Hematopoietic multipotent progenitor cell treated with erythropoietin and hydrocortisone succinate and interleukin-3 and kit ligand, for 15 days (in vitro differentiated cells): ENCODE measurements at regions not wholly inside any gene's neighbourhood (a gene's known extent, or its start where the extent isn't known, plus 50 kb on each side); places are given as distances from the start of the nearest gene placed in this dataset.
"Not testable (repeated sequence)": the region's sequence is repeated elsewhere in the genome, so short reads cannot be mapped to it uniquely, and the experiment has no call there.

ENCODE experiments used
- DNase-seq: peaks from one replicate; pipeline ENCODE4 v3.0.0-alpha.2; 2015; ENCODE audit warnings: low spot score

DNA sequence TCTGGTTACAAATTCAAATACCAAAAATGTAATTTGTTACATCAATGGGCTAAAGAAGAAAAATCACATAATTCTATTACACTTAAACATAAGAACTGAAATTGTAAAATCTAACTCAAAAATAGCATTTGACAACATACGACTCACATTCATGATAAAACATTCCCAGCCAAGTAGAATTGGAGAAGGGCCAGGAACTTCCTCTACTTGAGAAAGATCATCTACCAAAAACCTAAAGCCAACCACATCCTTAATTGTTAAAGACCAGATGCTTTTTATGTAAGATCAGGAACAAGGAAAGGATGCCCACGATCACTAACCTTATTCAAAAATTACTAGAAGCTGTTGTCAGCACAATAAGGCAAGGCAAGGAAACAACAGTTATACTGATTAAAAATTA lies 1819.8 kb upstream of the C9orf72 start:
- no peak for DNase-seq

DNA sequence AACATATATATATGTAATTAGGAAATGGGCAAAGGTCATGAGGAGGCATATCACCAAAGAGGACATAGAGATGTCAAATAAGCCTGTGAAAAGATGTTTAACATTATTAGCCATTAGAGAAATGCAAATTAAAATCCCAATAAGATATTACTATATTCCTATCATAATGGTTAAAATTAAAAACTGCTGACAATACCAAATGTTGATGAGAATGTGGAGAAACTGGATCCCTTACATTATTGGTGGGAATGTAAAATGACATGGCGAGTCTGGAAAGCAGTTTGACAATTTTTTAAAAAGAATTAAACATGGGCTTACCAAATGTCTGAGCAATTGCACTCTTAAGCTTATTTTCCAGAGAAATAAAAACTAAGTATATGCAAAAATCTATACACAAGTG lies 1821.6 kb upstream of the C9orf72 start:
- no peak for DNase-seq

DNA sequence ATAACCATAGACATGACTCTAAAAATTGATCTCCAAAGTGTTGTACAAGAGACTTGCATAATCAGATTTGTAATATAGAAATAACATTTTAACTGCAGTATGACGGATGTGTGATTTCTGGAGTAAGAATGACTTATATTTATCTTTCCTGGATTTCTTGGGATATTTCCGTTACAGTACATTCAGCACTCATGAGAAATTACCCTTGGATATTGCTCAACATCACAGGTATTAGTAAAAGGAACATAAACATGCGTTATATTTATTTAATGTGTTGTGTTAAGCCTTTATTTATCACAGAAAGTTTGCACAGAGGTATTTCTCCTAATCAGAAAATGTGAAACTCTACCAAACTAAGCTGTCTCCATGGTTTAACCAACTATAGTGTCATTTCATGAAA lies 1823.9 kb upstream of the C9orf72 start:
- no peak for DNase-seq

DNA sequence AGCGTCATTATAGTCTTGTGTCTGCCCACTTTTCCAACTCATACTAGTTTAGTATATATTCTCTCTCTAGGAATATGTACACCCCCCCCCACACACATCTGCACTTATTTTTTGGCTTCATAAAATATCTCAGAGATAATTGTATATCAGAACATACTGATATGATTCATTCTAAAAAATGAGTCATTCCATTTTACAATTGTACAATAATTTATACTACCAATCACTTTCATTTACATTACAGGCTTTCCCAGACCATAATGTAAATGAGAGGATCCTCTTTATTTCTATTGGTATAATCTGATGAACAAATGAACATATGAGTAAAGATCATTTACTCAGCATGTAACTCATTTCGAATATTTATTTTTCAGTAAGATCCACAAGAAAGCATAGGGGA lies 1842.9 kb upstream of the C9orf72 start:
- DNase-seq: no peak

DNA sequence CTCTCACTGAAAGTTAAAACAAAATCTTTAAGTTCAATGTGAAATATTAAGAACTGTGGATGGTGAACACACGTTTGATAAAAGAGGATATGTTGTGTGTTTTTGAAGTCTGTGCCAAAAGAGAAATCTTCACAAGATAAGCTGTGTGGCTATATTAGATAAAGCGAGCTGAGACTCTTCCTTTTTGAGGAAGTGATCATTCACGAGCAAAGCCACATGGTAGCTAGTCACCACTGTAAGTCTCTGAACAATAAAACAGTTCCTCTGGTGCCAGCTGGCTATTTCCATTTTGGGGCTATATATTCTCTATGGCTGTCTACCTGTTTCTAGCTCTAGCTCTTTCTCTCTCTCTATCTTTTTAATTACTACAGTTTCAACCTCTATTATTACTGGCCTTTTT lies 1849.2 kb upstream of the C9orf72 start:
- no peak for DNase-seq

DNA sequence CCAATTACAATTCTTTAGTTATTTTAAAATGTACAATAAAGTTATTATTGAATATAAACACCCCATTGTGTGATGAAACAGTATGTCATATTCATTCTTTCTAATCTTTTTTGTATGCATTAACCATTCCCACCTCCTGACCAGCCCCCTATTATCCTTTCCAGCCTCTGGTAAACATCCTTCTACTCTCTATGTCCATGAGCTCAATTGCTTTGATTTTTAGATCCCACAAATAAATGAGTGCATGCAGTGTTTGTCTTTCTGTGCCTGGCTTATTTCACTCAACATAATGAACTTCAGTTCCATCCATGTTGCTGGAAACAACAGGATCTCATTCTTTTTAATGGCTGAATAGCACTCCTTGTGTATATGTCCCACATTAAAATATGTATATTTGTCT lies 1858.9 kb upstream of the C9orf72 start:
- DNase-seq: no peak

DNA sequence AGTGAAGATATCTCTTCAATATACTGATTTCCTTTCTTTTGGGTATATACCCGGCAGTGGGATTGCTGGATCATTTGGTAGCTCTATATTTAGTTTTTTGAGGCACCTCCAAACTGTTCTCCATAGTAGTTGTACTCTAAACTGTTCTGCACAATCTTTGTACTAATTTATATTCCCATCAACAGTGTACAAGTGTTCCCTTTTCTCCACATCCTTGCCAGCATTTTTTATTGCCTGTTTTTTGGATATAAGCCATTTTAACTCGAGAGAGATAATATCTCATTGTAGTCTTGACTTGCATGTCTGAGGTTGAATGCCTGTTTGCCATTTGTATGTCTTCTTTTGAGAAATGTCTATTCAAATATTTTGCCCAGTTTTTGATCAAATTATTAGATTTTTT lies 1859.4 kb upstream of the C9orf72 start:
- DNase-seq: not testable (repeated sequence)

DNA sequence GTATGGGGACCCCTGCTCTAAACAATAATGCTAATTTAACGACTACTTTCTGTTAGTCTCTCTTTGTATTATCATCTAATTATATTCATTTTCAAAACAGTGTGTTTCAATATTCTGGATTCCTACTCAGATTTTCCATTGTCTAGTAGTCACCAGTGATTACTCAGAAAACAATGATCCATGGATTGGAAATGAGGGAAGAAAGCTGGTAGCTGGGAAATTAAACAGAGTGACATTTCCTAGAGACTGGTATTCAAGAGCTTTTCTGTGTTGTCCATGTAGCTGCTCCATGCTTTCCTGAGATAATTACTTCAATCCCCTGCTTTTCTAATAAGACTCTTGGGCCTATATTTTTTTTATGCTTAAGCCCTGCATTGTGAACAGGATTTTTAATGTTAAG lies 1862.1 kb upstream of the C9orf72 start:
- no peak for DNase-seq

DNA sequence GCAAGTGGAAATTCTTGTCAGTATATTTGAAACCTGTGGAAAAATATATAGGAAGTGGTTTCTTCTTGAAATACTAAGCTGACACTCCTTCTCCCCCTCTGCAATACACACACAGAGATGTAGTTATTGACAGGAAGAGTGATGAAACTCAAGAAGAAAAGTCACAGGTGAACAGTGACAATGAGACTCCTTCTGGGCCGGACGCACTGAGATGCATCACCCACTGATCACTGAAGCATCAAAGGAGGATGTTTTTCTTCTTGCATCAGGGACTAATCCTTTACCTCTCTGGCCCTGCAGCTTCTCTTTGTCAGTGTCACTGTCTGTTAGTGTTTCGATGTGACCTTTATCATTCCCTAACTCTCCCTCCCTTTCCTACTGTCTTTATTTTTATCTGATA lies 1864.2 kb upstream of the C9orf72 start:
- DNase-seq: no peak

DNA sequence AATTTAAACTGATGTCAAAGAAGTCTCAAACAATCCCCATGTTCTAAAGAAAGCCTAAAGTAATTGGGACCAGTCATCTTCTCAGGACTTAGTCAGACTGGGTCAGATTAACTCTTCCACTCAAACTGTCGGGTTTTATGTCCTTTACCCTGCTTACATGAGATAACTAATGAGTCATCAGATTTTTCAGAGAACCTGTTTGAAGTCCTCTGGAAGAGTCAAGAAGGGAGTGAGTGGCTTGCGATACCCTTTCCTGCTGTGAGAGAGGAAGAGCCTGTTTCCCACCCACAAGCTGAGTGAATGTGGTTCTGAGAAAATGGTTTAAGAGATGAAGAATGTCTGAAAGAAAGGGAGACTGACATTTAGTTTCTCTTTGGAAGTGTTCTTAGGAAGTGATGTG lies 1866.7 kb upstream of the C9orf72 start:
- no peak for DNase-seq

DNA sequence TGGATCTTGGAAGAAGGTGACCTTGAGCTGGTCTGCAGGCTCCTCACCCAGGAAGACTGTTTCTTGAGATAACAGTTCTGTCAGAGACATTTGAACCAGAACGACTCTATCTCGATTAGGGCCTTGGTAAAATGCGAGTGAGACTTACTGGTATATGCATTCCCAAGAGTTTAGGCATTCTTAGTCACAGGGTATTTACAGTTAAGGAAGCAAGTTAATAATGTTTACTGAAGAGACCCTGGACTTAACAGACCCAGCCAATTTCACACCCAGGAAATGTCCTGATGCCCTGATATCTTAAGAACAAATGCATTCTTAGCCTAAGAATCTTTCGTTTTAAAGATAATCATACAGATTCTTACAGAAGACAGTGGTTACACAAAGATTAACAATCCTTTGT lies 1867.2 kb upstream of the C9orf72 start:
- DNase-seq: no peak

DNA sequence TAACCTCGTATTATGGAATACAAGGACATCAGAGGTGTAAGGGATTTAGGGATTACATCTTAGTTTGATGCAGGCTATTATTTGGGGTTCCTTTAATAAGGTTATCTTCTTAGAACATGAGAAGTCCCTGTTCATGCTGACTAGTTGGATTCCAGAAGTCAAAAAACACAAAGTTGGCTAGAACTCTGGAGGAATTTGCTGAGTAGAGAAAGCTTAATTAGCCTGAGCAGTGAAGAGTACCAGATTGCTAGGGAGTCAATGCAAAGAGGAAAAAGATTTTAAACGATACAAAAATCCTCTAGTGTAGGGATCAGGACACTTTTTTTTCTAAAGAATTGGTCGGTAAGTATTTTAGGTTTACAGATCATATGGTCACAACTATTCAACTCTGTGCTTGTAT lies 1872.5 kb upstream of the C9orf72 start:
- DNase-seq: no peak

DNA sequence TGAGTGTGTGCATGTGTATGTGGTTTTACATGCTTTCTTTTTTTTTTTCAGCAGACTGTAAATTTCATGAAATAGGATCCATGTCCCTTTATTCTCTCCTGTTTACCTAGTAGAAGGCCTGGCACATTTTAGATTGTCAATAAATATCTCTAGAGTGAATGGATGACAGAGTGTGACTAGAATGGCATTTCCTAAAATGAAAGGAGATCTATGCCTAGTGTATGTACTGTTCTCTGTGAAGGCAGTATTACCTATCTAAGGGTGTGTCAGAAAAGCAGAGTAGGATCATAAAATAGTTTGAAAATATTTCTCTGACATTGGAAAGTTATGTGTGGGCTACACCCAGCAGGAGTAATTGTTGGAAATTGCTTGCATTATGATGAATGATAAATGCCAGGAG lies 1876.0 kb upstream of the C9orf72 start:
- no peak for DNase-seq

DNA sequence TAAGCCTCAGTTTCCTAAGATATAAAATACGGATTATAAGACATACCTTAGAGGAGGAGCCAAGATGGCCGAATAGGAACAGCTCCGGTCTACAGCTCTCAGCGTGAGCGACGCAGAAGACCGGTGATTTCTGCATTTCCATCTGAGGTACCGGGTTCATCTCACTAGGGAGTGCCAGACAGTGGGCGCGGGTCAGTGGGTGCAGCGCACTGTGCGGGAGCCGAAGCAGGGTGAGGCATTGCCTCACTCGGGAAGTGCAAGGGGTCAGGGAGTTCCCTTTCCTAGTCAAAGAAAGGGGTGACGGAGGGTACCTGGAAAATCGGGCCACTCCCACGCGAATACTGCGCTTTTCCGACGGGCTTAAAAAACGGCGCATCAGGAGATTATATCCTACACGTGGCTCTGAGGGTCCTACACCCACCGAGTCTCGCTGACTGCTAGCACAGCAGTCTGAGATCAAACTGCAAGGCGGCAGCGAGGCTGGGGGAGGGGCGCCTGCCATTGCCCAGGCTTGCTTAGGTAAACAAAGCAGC lies 1877.1 kb upstream of the C9orf72 start:
- DNase-seq: not testable (repeated sequence)

DNA sequence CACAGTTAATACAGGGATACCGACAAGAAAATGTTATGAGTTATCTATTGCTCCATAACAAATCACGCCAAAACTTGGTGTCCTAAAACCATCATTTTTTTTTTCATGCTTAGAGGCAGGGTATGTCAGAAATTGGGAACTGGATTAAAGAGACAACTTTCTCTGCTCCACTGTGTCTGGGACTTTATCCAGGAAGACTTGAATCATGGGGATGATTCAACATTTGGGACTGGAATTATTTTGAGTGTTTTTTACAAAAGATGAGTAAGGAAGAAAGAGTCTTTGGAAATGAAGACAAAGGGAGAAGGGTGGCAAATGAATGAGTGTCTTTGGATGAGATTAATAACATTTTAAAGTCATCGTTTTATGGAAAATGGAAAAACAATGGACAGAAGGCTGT lies 1883.7 kb upstream of the C9orf72 start:
- no peak for DNase-seq

DNA sequence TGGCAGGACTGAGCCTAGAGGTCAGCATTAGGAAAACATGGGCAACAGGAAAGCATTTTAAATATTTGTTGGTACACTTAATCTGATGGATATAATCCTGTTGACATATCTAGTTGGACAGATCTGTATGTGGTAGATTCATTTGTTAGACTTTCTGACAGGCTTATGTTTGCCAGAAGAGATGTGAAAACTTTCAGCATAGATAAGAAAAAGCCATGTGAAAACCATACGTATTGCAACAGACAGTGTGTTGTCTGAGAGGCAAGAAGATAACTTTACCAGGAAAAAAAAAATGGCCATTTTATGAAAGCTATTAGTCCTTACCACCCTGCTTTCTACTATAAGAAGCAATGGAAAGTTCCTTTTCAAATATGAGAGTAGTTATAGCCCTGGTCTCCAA lies 1902.2 kb upstream of the C9orf72 start:
- no peak for DNase-seq

DNA sequence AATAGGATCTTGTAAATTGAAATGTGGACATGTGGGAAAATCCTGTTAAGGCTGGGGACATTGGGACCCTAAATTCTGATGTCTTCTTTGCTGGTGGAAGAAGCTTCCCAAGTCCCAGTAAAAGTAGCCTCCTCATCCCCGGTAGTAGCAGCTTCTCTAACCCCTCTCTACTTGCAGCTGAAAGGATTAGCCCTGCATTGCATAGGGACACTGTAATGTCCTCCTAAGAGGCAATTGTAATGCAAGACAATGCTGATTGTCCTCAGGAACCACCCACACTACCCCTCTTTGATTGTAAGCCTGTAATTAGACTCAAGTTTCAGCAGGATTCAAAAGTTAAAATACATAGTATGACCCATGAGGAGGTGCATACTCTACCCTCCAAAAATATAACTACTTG lies 1938.4 kb upstream of the C9orf72 start:
- no peak for DNase-seq

DNA sequence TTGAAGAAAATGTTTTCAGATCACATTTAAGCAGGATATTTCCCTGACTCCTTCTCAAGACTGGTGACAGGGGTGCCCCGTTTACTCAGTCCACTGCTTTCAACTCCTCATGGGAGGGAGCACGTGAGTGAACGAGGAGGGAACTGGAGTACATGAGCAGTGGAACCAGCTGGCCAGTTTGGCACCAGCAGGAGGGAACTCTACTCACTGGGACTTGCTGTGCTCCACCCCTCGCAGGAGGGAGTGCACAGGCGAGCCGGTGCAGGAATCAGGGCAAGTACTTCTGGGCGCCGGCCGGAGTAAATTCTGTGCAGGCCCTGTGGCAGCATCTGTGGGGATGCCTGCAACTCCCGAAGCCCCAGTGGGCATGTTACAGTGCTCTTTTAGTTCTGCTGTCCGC lies 1941.1 kb upstream of the C9orf72 start:
- no peak for DNase-seq

DNA sequence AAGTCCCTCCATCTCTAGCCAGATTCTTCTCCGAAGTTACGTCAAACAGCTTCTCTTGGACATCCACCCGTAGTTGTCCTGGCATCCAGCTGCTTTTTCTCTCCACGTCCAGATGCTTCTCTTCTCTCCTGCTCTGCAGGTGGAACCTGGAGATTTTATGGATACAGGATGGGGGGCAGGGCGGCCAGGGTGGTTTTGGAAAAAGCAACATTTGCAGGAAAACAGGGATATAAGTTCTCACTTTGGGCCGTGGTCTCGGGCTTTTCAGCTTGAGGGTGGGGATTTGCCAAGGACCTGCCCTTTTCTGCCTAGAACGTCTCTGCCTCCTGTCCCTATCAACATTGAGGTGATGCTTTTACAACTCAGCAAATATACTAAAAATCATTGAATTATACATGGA lies 1941.6 kb upstream of the C9orf72 start:
- DNase-seq: no peak

DNA sequence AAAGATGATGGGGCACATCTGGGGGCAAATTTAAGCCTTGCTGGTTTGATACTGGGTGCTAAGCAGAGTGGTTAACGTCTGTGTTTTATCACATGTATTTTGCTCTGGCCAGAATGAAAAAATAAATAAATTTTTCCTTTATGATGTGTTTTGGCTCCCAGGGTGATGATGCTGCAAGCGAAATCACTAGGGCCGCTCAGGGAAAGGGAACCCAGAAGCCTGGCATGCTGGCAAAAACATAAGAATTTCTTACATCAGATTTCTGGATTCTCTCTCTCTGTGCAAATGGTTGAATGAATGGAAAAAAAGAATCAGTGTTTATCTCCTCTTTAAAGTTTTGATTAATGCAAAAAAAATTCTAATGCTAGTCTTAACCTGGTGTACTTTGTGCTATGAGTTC lies 1975.2 kb upstream of the C9orf72 start:
- DNase-seq: no peak

DNA sequence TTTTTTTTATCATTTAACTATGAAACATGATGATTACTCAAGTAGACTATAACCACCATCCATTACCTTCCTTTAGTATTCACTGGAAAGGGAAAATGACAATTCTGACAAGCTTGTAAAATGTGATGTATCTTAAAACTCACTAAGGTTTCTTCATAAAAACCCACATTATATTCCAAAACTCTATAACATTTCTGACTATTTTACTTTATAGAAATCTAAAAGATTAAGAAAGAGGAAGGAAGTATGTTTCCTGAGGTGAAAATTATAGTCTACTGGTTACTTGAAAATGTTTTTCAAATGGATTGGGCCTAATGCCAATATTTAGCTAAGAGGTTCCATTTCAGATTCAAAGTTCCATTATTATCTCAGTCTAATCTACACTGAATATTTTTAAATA lies 1982.2 kb upstream of the C9orf72 start:
- DNase-seq: no peak

DNA sequence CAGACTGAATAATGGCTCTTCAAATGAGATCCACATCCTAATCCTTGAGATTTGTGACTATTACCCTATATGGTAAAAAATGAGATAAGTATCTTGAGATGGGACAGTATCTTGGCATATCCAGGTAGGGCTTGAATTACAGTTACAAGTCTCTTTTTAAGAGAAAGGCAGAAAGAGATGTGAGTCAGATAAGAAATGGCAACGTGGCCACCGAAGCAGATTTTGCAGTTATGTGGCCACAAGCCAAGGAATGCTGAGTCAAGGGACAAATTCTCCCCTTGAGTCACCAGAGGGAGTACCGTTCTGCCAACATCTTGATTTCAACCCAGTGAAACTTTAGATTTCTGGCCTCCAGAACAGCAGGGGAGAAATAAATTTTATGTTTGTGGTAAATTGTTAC lies 1983.0 kb upstream of the C9orf72 start:
- no peak for DNase-seq

DNA sequence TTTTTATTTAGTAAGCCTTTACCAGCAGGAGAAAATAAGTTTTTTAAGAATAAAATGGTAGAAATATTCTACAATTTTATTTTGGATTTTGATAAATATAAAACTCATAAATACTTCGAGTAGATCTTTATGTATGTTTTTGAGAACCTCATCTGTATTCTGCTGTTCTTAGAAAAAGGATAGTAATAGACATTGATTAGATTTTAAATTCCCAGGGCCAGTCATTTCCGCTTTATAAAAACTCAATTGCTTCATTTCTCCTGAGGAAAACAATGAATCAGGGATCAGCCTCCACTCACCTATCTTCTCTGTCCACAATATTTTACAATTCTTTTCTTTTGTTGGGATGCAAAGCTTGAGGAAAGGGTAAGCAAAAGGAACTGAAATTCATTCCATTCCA lies 1983.5 kb upstream of the C9orf72 start:
- no peak for DNase-seq

DNA sequence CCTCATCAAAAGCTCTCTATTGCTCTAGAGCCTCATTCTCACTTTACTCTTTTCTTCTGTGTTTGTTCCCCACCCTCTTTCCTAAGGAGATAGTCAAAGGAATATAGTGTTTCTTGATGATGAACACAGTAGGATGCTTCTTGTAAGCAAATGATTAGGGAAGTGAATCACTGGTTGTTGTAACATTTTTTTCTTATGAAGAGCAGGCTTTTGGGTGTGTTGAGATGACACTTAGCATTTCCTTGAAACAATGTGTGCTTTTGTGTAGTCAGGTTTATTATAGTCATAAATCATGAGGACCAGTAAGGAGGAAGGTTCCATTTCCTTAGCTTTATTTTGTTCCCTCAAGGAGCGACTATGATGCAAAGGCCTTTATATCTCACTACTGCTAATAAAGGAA lies 1991.3 kb upstream of the C9orf72 start:
- no peak for DNase-seq

DNA sequence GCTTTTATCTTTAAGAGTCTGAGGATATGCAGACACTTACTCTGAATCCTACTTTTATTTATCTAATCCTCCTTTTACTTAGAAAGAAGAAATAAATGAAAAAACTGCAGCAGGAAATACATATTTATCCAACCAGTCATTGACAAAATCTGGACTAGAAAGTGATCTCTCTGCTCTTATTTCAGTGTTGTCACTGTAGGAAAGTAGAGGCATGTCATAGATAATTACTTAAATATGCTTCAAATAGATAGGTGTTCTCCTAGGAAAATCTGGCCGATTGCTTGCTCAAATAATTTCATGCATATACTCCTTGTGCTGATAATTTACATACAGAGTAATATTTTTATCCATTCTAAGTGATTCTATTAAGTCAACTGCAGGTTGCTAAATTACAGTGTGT lies 2001.9 kb upstream of the C9orf72 start:
- DNase-seq: no peak
